HG02588 (cell line): ENCODE measurements at regions not wholly inside any gene's neighbourhood (a gene's known extent, or its start where the extent isn't known, plus 50 kb on each side); places are given as distances from the start of the nearest gene placed in this dataset.

Experiments used
- ATAC-seq: cut with Tn5 transposase; IDR thresholded peaks from one replicate; pipeline ENCODE4 v1.9.1; 2021; ENCODE audit warnings: mild to moderate bottlenecking, moderate library complexity; ENCODE audit not compliant: unreplicated experiment

DNA sequence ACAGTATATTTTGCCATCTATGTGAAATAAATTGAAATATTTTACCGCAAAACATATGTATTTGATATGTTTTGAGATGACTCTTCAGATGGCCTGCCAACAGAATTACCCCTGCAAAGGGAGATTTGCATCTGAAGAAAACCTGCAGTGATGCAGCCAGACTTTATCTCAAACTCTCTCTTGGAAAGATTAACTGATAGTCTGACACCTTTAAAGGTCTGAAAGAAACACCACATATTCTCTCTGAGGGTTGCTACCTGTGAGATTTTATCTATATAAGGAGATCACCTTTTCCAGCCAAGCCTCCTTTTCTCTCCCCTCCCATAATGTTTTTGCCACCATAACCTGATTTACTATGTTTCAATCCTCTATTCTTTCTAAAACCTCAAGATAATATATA lies 1106.3 kb upstream of the IGFBP7 start:
- ATAC-seq: no peak

DNA sequence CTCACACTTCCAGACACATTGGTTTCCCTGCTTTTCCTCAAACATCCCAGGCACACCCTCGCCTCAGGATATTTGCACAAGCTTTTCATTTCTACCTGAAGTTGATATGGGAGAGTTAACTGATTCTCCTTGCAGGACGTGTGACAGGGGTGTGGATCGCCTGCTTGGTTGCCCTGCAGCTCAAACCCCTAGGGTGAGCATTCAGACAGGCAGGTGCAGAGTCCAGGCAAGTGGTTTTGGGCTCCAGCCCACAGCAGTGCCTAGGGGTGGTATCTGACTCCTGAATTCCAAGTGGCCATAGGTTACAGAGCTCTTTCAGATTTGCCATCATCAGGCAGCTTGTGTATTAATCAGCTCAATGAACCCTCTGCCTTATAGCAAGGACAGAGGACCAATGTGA lies 1104.2 kb upstream of the IGFBP7 start:
- ATAC-seq: no peak

DNA sequence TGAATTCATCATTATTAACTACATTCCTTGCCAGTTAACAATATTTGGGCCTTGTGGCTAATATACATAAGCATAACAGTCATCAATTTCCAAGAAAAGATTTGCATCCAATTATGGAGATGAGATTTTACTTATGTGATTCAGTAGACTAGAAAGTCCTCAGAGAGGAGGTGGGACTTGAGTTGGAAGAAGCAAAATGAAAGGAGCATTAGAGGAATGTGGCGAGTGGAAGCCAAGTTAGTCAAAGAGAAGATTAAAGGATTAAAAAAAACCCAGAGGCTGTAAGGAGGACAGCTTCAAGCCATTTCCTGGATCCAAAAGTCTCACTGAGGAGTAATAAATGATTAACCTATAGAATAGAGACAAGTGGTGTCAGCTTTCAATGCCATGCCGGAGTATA lies 1099.4 kb upstream of the IGFBP7 start:
- no peak for ATAC-seq

DNA sequence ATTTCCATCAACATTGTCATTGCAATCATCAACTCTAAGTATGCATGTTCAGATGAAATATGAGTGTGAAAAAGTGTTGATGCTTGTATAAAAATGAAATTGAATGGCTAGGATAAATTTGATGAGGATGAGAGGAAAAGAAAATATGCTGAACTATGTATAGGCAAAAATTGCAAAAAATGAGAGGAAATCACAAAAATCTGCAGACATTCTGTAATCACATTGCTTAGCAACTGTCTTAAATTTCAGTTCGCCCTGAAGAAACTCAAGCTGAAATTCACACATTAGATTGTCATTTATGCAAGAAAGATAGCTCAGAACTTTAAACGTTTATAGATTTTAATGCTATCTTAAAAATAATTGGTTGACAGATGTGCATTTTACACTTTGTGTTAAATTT lies 1098.8 kb upstream of the IGFBP7 start:
- ATAC-seq: no peak

DNA sequence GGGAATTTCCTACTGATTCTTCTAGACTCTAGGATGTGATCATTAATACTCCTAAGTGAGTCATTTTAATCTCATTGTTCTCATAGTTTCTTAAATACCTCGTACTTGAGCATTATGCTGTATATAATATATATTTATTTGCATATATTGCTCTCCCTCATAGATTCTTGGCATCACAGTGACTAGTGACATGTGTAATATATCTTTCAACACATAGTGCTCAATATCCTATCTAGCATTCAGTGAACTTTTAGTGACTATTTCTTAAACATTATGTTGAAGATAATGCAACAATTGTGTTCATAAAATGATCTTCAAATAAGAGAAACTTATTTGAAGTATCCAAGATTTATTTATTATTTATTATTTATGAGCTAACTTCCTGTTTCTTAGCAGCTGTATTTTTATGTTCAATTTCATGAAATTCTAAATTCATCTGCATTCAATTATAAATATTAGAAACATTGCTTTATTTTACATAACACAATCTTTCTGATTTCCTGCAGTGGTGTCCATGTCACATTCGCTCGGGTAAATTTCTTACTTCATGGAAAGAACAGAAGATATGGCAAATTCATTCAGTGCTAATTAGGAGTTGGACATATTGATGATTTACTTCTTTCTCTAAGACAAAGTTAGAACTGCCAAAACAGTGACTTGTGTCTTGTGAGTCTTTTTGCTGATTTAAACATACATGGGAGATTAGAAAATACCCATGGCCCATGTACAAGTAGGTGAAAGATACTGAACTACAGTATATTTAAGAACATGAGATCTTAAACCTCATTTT lies 1095.5 kb upstream of the IGFBP7 start:
- no peak for ATAC-seq

DNA sequence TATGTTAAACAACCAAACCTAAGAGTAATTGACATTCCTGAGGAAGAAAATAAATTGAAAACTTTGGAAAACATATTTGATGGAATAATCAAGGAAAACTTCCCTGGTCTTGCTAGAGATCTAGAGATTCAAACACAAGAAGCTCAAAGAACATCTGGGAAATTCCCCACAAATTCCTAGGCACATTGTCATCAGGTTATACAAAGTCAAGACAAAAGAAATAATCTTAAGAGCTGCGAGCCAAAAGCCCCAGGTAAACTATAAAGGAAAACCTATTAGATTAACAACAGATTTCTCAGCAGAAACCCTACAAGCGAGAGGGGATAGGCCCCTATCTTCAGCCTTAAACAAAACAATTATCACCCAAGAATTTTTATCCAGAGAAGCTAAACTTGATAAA lies 1082.0 kb upstream of the IGFBP7 start:
- ATAC-seq: no peak

DNA sequence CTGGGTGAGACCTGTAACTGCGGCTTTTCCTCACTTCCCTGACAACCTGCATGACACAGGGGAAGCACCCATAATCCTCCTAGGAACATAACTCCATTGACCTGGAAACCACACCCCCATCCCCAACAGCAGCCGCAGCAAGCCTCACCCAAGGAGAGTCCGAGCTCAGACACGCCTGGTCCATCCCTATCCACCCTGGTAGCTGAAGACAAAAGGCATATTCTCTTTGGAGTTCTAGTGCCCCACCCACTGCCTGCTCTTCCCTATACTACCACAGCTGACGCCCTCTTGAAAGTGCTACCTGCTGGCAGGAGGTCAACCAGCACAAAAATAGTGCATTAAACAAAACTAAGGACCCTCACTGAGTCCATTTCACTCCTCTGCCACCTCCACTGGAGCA lies 1080.9 kb upstream of the IGFBP7 start:
- ATAC-seq: no peak

DNA sequence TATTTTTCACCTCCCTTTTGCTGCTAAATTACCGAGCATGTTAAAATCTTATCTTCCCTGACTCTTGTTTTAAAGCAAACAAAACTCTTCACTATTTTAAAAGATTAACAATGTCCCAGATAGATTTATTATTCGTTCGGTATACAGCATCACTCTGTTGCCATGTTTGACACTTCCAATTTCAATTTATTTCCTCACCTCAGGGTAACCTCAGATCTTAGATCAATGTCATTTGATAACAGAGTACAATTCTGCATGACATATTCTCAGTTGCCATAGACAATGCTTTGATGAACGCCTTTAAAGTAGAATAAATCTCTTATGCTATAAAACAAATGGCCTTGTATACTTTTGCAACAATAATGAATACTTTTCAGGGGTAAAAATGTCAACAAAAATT lies 1078.1 kb upstream of the IGFBP7 start:
- no peak for ATAC-seq

DNA sequence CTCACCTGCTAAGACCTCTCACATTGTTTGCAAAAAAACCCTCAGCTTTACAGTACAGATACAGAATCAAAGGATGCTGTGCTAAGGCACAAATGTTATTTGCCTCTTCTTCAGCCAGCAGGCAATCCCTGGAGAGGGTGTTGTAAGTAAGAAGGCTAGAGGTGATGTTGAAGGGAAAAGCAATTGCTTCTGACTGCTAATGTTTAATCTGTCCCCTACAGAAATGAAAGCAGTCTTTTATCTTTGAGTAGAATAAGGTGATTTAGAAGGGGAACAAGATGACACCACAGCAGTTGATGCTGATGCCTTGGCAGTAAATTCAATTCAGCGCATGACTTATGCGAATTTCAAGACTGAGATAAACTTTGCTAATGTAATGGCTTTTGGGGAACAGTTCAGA lies 1064.8 kb upstream of the IGFBP7 start:
- no peak for ATAC-seq

DNA sequence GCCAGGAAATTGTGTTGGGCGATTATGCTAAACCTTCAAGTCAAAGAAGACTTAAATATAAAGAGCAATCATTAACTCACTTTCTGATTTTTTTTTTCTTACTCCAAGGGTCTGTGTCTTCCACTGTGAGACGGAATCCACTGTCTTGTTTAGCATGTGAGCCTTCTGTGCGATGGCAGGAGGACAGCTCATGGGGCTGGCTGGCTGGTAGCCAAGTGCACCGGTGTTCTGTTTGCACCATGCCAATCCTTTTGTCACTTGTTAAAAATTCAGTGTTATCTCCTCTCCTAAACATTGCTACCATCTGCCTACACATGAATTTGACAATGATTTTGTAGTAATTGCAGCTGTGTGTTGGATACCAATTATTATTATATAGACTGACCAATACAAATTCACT lies 1056.3 kb upstream of the IGFBP7 start:
- ATAC-seq: no peak

DNA sequence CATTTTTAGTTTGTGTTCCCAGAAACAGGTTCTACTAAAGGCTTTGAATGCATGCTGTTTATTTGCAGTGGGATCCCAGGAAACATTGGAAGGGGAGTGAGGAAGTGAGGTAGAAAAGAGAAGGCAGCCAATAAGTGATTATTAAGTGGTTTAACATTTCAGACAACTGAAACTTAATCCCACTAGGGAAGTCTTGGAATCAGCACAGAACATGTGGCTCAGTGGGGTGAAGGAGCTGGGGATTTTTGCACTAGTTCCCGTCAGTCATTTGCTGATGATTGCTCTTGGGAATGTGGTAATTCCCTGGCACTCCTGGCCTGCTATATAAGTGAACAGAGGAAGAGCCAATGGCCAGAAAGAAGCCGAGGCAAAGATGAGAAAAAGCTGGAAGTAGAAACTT lies 1053.0 kb upstream of the IGFBP7 start:
- no peak for ATAC-seq

DNA sequence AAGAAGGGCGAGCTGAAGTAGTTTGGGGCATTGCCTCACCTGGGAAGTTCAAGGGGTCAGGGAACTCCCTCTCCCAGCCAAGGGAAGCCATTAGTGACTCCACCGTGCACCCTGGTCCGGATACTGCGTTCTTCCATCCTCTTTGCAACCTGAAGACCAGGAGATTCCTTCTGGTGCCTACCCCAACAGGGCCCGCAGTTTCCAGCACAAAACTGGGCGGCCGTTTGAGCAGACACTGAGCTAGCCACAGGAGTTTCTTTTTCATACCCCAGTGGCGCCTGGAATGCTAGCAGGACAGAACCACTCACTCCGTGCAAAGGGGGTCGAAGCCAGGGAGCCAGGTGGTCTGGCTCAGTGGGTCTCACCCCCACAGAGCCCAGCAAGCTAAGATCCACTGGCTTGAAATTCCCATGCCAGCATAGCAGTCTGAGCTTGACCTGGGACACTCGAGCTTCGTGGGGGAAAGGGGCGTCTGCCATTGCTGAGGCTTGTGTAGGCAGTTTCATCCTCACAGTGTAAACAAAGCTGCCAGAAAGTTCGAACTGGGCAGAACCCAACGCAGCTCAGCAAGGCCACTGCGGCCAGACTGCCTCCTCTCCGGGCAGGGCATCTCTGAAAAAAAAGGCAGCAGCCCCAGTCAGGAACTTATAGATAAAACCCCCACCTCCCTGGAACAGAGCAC lies 1039.4 kb upstream of the IGFBP7 start:
- no peak for ATAC-seq

DNA sequence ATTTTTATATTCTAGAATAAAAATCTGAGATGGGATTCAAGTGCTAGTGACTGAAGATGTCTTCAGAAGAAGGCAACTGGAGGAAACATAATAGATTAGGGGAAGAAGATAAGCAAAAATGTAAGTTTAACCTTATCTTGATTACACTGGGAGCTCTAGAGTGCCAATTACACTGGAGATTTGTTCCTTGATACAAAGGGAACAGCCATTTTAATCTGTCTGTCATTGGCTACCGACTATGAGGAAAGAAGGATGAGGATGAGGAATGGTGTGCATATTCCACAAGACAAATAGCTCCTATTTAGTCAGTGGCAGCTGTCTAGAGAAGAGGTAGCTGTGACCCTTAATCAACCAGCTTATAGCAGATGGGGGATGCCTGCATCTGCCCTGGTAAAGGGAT lies 1034.5 kb upstream of the IGFBP7 start:
- no peak for ATAC-seq

DNA sequence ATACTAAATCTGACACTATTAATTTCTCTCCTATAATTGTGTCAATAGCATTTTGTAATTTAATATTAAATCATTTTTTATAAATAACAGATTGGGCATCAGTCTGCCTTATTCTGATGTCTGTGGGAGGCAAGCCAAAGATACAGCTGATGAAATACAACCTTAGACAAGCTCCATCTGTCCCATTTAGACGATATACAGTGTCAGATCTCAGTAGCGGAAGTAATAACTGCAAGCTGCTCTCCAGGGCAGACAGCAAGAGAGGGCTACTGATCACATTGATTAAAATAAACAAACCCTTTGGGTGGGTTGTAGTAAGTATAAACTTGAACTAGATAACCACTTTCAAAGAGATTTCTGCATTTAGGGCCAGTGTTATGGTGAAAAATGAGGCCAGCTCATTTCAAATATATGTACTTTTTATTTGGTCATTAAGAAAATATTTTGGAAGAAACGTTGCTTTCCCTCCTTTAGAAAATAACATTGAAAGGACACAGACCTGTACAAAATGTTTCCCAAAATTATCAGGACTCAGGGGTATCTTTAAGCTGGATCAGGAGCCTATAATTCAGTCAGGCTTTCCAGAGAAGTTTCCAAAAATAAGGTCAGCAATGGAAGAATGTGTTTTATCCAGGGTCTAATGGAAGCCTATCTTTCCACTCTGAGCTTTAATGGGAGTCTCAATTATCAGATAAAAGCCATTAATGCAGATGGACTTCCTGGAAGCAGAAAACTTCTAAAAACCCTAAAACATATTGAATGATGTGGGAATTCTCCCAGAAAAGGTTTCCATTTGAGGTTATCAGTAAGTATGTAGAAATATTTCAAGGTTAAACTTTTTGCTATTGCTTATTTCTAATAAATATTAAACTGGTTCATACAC lies 1028.8 kb upstream of the IGFBP7 start:
- ATAC-seq: no peak

DNA sequence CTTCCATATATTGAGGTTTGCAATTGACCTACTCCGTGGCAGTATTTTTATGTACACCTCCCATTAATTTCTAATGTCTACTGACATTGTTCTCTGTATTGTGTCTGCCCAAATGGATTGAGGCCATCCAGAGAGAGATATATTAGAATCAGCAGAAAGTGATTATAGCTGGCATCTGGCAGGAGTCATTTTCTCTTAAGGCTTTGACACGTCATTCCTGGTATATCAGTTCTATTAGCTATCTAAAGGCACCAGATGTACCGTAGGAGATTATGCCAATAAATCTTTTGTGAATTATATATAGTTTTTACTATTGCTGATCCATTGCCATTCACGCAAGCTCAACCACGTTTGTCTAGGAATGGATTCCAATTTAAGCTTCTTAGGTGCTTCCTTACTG lies 1026.4 kb upstream of the IGFBP7 start:
- ATAC-seq: no peak

DNA sequence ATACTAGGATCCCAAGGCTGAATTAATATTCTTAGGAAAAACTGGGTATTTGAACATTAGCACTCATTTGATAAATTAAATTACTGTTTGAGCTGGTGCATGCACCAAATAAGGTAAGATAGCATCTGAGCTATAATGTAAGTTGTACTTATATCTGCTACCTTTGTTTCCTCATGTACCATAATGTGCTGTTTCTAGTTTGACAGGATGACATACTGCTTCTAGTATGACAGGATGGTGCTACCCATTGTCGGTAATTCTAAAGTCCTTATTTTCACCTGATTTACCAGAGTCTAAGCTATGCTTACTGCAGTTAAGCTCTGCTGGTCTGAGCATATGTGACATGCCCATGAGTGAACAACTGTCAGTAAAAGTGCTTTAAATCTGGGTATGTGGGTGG lies 1017.5 kb upstream of the IGFBP7 start:
- no peak for ATAC-seq

DNA sequence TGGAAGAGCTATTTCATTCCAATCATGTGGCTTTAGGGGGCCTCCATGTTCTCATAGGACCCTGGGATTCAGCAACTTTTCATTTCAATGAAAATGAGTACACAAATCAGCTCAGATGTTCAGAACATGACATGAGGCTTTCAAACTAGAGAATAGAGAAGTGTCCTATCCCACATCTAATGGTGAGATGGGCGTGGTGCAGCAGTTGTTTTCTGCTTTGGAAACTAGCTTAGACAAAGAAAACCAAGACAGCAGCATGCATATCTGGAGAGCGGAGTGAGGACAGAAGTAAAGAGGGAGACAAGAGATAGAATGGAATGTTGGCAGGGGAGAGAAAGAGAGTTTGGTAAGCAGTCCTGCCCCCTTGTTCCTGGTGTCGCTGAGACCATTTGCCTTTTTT lies 1009.1 kb upstream of the IGFBP7 start:
- no peak for ATAC-seq

DNA sequence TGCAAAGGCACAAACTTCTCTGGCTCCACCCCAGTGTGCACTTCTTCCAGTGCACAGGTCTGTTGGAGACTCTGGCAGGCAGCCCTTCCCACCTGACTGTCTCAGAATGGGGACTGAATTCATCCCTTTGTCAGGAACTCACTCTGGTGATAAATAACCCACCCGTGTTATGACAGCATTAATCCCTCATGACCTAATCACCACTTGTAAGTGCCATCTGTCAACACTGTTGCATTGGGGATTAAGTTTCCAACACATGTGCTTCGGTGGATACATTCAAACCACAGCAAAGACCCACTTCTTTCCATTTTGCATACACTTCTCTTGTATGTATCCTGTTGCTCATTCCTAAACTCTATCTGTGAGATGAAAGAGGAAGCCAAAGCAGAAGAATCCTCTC lies 1002.9 kb upstream of the IGFBP7 start:
- no peak for ATAC-seq

DNA sequence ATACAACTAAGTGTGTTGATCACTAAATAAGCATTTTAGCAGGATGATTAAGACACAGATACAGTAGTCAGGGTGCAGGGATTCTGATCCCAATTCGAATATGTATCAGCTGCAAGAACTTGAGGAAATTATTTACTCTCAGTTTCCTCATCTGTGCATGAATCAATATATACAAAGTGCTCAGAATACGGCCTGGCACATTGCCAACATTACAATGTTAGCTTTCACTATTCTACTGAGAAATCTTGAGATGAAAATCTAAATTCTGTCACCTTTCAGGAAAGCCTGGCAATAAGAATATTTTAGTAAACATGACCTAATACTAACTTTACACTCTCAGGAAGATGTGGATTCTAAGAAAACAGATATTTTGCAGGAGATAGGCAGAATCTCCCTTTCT lies 1001.6 kb upstream of the IGFBP7 start:
- ATAC-seq: no peak

DNA sequence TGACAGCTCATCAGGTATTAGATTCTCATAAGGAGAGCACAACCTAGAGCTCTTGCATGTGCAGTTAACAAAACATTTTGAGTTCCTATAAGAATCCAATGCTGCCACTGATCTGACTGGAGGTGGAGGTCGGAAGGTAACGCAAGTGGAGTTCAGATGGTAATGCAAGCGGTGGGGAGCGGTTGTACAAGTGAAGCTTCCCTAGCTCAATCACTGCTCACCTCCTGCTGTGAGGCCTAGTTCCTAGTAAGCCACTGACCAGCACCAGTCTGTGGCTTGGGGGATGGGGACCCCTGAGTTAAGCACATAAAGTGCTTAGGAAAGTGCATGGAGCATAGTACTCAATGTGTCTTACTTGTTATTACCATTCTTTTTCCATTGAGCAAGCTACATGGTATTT lies 983.2 kb upstream of the IGFBP7 start:
- no peak for ATAC-seq

DNA sequence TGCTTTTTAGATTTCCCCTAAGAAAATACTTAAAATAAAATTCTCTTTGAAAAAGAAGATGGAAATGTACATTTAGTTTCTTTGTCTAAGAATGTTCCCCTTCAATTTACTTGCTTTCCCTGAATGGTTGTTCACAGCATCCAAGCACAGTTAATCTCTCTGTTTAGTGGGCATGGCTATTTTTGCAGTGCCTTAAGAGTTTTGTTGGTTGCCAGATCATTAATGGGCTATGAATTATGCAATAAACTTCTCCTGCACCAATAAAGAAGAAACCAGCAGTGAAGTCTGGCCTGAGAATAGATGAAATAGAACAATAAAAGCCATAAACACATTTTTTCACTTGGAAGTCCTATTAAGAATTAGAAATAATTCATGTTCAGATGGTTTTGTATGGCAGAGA lies 980.4 kb upstream of the IGFBP7 start:
- no peak for ATAC-seq

DNA sequence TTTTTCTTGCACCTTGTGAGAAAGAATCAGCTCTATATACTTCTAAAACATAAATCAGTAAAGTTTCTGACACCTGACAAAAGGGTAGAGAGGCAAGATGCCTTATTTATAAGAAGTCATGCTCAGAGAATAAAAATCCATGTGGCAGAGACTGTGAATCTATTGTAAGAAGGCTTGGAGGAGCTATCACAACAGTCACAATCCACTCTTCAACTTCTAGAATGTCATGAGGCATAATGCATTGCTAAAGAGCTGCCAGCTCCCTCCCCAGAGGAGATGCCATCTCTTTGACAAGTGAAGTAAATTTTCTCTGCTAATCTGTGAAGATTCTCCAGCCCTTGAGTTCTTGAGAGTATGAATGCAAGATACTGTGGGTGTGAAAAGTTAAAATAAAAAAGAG lies 971.2 kb upstream of the IGFBP7 start:
- no peak for ATAC-seq
